ENCODE measurements at regions not wholly inside any gene's neighbourhood (a gene's known extent, or its start where the extent isn't known, plus 50 kb on each side); places are given as distances from the start of the nearest gene placed in this dataset.

- TF ChIP-seq POLR2AphosphoS5 (IDR thresholded peaks at IDR 0.05) (no peak), CTCF (IDR thresholded peaks at IDR 0.05; ENCODE audit: poor library complexity, severe bottlenecking) (peak; percentile 13), RAD21 (conservative IDR thresholded peaks at IDR 0.05) (no peak), EZH2 (IDR thresholded peaks at IDR 0.05; ENCODE audit: borderline replicate concordance, insufficient read depth, low read length, poor library complexity, severe bottlenecking) (no peak), TAF1 (IDR thresholded peaks at IDR 0.05; ENCODE audit: low read depth) (no peak), REST (IDR thresholded peaks at IDR 0.05; ENCODE audit: borderline replicate concordance) (no peak)
Observed at GRCh38 chr20:16666272-16666671, 63.6 kb upstream of the SNRPB2 start.

Data from neural cell (in vitro differentiated cells).